DOHH2 (cell line): ENCODE measurements at regions not wholly inside any gene's neighbourhood (a gene's known extent, or its start where the extent isn't known, plus 50 kb on each side); places are given as distances from the start of the nearest gene placed in this dataset.

ENCODE experiments used
- H3F3A ChIP-seq: fragments of 200-600 bp; sonication (generic), shearing (Covaris generic); 2 replicates; pipeline ENCODE4 v1.6.0; 2016; ENCODE audit warnings: antibody characterized with exemption, mild to moderate bottlenecking; ENCODE audit not compliant: control insufficient read depth, insufficient read depth
- H3K27ac ChIP-seq: fragments of 200-600 bp; sonication (generic); 2 replicates; pipeline ENCODE4 v1.5.1; 2014; ENCODE audit warnings: low read depth, mild to moderate bottlenecking, low read length, moderate library complexity
- H3K27me3 ChIP-seq: fragments of 200-600 bp; sonication (generic); 2 replicates; pipeline ENCODE4 v1.6.1; 2014; ENCODE audit warnings: mild to moderate bottlenecking, low read length, mixed read lengths; ENCODE audit not compliant: control insufficient read depth
- H3K36me3 ChIP-seq: fragments of 200-600 bp; sonication (generic); 2 replicates; pipeline ENCODE4 v1.6.1; 2014; ENCODE audit warnings: mild to moderate bottlenecking, low read length, moderate library complexity, mixed read lengths; ENCODE audit not compliant: control insufficient read depth
- H3K4me1 ChIP-seq: fragments of 200-600 bp; sonication (generic); 2 replicates; pipeline ENCODE4 v1.6.1; 2014; ENCODE audit warnings: mild to moderate bottlenecking, low read length, mixed read lengths; ENCODE audit not compliant: control insufficient read depth
- H3K4me2 ChIP-seq: fragments of 200-600 bp; sonication (generic); 2 replicates; pipeline ENCODE4 v1.6.0; 2014; ENCODE audit warnings: mild to moderate bottlenecking, low read length, moderate library complexity
- H3K4me3 ChIP-seq: fragments of 200-600 bp; sonication (generic); 2 replicates; pipeline ENCODE4 v1.5.1; 2014; ENCODE audit warnings: mild to moderate bottlenecking, low read length, mixed read lengths
- H3K79me2 ChIP-seq: fragments of 200-600 bp; sonication (generic); 2 replicates; pipeline ENCODE4 v1.6.1; 2014; ENCODE audit warnings: mild to moderate bottlenecking, low read length, mixed read lengths; ENCODE audit not compliant: control insufficient read depth
- H3K9me2 ChIP-seq: fragments of 200-600 bp; sonication (generic); replicated peaks from 2 replicates; pipeline ENCODE4 v1.6.1; 2014; ENCODE audit warnings: mild to moderate bottlenecking, low read length, mixed read lengths; ENCODE audit not compliant: control insufficient read depth
- H3K9me3 ChIP-seq: fragments of 200-600 bp; sonication (generic); 2 replicates; pipeline ENCODE4 v1.6.1; 2014; ENCODE audit warnings: antibody characterized with exemption, low read length, mixed read lengths; ENCODE audit not compliant: control insufficient read depth, insufficient read depth
- H4K20me1 ChIP-seq: fragments of 200-600 bp; sonication (generic); 2 replicates; pipeline ENCODE4 v1.6.0; 2014; ENCODE audit warnings: low read depth, mild to moderate bottlenecking, antibody characterized with exemption, low read length, moderate library complexity; ENCODE audit not compliant: control insufficient read depth, insufficient read depth
- CTCF ChIP-seq: fragments of 200-600 bp; sonication (generic); IDR thresholded peaks from one replicate; pipeline ENCODE4 v1.5.1; 2014; ENCODE audit warnings: antibody characterized with exemption, mild to moderate bottlenecking, low read depth, low read length; ENCODE audit not compliant: poor library complexity, severe bottlenecking
- EZH2phosphoT487 ChIP-seq: fragments of 200-600 bp; sonication (generic); IDR thresholded peaks from 2 replicates; pipeline ENCODE4 v1.6.1; 2017; ENCODE audit warnings: borderline replicate concordance, mild to moderate bottlenecking, antibody characterized with exemption, low read length, moderate library complexity, mixed read lengths

DNA sequence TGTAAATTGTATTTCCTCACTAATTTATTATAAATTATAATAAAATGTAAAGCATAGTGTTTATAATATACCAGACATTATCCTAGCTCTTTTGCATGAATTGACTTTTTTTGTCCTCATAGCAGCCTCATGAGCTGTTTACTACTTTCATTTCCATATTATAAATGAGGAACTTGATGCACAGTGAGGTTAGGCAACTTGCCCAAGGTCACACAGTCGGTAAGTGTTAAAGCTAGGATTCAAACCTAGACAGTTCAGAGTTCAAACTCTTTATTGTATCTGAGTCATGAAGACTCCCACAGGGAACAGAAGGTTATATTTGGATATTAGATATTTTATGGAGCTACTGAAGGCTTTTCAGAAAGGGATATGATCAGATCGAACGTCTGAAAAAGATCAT is 322.2 kb upstream of the SATB1 start:
- Histone ChIP-seq H3K9me3 (no peaks in the 10 kb centered on the region), H3K79me2 (no peaks in the 10 kb centered on the region), H3K4me3 (peak overlapping the region; percentile 41), H3K36me3 (peaks cover 3% of the 10 kb centered on the region; the same call in 1 of the 2 replicates), H3K9me2 (no peaks in the 10 kb centered on the region), H3F3A (peaks cover 4% of the 10 kb centered on the region; the same call in 1 of the 2 replicates), H3K27me3 (no peaks in the 10 kb centered on the region), H3K4me1 (peaks cover 82% of the 10 kb centered on the region), H3K27ac (peak overlapping the region; percentile 22), H4K20me1 (no peaks in the 10 kb centered on the region), H3K4me2 (peak overlapping the region; percentile 53)
- TF ChIP-seq CTCF (no peak), EZH2phosphoT487 (no peak)

GRCh38 chr3:18745472-18745871 is 320.3 kb upstream of the SATB1 start:
- H3K27me3 ChIP-seq: no peaks in the 10 kb centered on the region
- no peaks in the 10 kb centered on the region for H3K36me3 ChIP-seq
- H3K4me1 ChIP-seq: peaks cover 82% of the 10 kb centered on the region
- H3K9me3 ChIP-seq: no peaks in the 10 kb centered on the region
- H3K4me2 ChIP-seq: no peak overlapping the region
- H3K27ac ChIP-seq: no peak overlapping the region
- no peak overlapping the region for H3K4me3 ChIP-seq
- H3F3A ChIP-seq: peaks cover 9% of the 10 kb centered on the region
- H3K9me2 ChIP-seq: no peaks in the 10 kb centered on the region
- H4K20me1 ChIP-seq: no peaks in the 10 kb centered on the region
- H3K79me2 ChIP-seq: no peaks in the 10 kb centered on the region
- TF ChIP-seq CTCF (no peak), EZH2phosphoT487 (no peak)

DNA sequence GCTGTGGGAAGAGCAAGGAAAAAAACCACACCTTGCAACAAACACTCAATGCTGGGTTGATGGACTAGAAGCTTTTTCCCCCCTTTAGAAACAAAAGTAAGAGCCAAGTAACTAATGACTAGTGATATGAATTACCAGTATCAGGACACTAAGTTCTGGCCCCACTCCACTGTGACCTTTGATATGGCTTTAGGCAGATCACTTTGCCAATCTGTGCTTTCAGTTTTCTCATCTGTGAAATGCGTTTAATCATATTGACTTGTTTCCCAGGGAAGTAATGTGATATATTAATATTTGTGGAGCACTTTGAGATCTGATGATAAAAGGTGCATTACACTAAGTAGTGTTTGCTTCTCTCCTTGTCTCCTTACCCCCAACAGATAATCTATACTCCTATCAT is 319.3 kb upstream of the SATB1 start:
- Histone ChIP-seq H3K4me2 (no peak overlapping the region), H3K4me3 (no peak overlapping the region), H3K9me3 (no peaks in the 10 kb centered on the region), H3K4me1 (peaks cover 82% of the 10 kb centered on the region), H3K27ac (no peak overlapping the region), H3F3A (peaks cover 9% of the 10 kb centered on the region), H3K27me3 (no peaks in the 10 kb centered on the region), H3K9me2 (no peaks in the 10 kb centered on the region), H3K36me3 (no peaks in the 10 kb centered on the region), H4K20me1 (no peaks in the 10 kb centered on the region), H3K79me2 (no peaks in the 10 kb centered on the region)
- TF ChIP-seq EZH2phosphoT487 (no peak), CTCF (no peak)

GRCh38 chr3:18743761-18744160 is 318.6 kb upstream of the SATB1 start:
- TF ChIP-seq CTCF: no peak
- TF ChIP-seq EZH2phosphoT487: no peak
- no peaks in the 10 kb centered on the region for H3K27me3 ChIP-seq
- no peak overlapping the region for H3K4me2 ChIP-seq
- peaks cover 9% of the 10 kb centered on the region for H3F3A ChIP-seq
- H3K9me3 ChIP-seq: no peaks in the 10 kb centered on the region
- no peaks in the 10 kb centered on the region for H3K36me3 ChIP-seq
- no peaks in the 10 kb centered on the region for H3K79me2 ChIP-seq
- H3K4me3 ChIP-seq: no peak overlapping the region
- peaks cover 80% of the 10 kb centered on the region for H3K4me1 ChIP-seq
- H3K9me2 ChIP-seq: no peaks in the 10 kb centered on the region
- H3K27ac ChIP-seq: no peak overlapping the region
- no peaks in the 10 kb centered on the region for H4K20me1 ChIP-seq
